ENCODE measurements at regions not wholly inside any gene's neighbourhood (a gene's known extent, or its start where the extent isn't known, plus 50 kb on each side); places are given as distances from the start of the nearest gene placed in this dataset.

GRCh38 chr6:120260636-120261035 is 911.1 kb upstream of the MAN1A1 start:
- WGBS, 2 donors = 65 to 69% methylated on average over 2 of the region's 2 CpGs
- intact Hi-C loops (cut with DNase I) = no loop called here
- no peaks in the 10 kb centered on the region for H3K27me3 ChIP-seq
- no peak for TF ChIP-seq POLR2A (IDR thresholded peaks at IDR 0.05)
- TF ChIP-seq, protein P1, sequence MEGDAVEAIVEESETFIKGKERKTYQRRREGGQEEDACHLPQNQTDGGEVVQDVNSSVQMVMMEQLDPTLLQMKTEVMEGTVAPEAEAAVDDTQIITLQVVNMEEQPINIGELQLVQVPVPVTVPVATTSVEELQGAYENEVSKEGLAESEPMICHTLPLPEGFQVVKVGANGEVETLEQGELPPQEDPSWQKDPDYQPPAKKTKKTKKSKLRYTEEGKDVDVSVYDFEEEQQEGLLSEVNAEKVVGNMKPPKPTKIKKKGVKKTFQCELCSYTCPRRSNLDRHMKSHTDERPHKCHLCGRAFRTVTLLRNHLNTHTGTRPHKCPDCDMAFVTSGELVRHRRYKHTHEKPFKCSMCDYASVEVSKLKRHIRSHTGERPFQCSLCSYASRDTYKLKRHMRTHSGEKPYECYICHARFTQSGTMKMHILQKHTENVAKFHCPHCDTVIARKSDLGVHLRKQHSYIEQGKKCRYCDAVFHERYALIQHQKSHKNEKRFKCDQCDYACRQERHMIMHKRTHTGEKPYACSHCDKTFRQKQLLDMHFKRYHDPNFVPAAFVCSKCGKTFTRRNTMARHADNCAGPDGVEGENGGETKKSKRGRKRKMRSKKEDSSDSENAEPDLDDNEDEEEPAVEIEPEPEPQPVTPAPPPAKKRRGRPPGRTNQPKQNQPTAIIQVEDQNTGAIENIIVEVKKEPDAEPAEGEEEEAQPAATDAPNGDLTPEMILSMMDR (IDR thresholded peaks at IDR 0.05) = no peak
- no peak for TF ChIP-seq POLR2AphosphoS5 (IDR thresholded peaks at IDR 0.05)
- TF ChIP-seq EP300 (IDR thresholded peaks at IDR 0.05) = no peak
- no peak overlapping the region for H3K4me3 ChIP-seq
- H3K4me1 ChIP-seq = no peaks in the 10 kb centered on the region
- H3K9me3 ChIP-seq = no peaks in the 10 kb centered on the region
- no peak for DNase-seq
- H3K36me3 ChIP-seq = no peaks in the 10 kb centered on the region
- no peak overlapping the region for H3K27ac ChIP-seq

GRCh38 chr6:120254651-120255050 is 905.1 kb upstream of the MAN1A1 start:
- H3K9me3 ChIP-seq = no peaks in the 10 kb centered on the region
- DNase-seq = no peak
- WGBS, 2 donors = 92 to 95% methylated on average over 4 of the region's 4 CpGs
- H3K27me3 ChIP-seq = no peaks in the 10 kb centered on the region
- H3K4me1 ChIP-seq = no peaks in the 10 kb centered on the region
- intact Hi-C loops (cut with DNase I) = no loop called here
- no peak overlapping the region for H3K4me3 ChIP-seq
- no peak overlapping the region for H3K27ac ChIP-seq
- TF ChIP-seq POLR2AphosphoS5 (IDR thresholded peaks at IDR 0.05) (no peak), POLR2A (IDR thresholded peaks at IDR 0.05) (no peak), EP300 (IDR thresholded peaks at IDR 0.05) (no peak)
- TF ChIP-seq, protein P1 (IDR thresholded peaks at IDR 0.05) = no peak
- H3K36me3 ChIP-seq = no peaks in the 10 kb centered on the region

DNA sequence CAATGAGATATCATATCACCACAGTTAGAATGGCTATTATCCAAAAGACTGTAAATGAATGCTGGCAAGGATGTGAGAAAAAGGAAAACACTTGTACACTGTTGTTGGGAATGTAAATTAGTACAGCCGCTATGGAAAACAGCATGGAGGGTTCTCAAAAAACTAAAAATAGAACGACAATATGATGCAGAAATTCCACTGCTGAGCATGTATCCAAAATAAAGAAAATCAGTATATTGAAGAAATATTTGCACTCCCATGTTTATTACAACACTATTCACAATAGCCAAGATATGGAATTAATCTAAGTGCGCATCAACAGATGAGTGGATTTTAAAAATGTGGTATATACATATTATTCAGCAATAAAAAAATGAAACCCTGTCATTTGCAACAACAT is 898.9 kb upstream of the MAN1A1 start:
- TF ChIP-seq, protein P1 (IDR thresholded peaks at IDR 0.05) = no peak
- TF ChIP-seq EP300 (IDR thresholded peaks at IDR 0.05) (no peak), POLR2A (IDR thresholded peaks at IDR 0.05) (no peak), POLR2AphosphoS5 (IDR thresholded peaks at IDR 0.05) (no peak)
- Histone ChIP-seq H3K4me1 (no peaks in the 10 kb centered on the region), H3K9me3 (no peaks in the 10 kb centered on the region), H3K36me3 (no peaks in the 10 kb centered on the region), H3K4me3 (no peak overlapping the region), H3K27ac (no peak overlapping the region), H3K27me3 (no peaks in the 10 kb centered on the region)
- DNase-seq = no peak
- intact Hi-C loops (cut with DNase I) = no loop called here
- WGBS, 2 donors = 77 to 85% methylated on average over 3 of the region's 3 CpGs

DNA sequence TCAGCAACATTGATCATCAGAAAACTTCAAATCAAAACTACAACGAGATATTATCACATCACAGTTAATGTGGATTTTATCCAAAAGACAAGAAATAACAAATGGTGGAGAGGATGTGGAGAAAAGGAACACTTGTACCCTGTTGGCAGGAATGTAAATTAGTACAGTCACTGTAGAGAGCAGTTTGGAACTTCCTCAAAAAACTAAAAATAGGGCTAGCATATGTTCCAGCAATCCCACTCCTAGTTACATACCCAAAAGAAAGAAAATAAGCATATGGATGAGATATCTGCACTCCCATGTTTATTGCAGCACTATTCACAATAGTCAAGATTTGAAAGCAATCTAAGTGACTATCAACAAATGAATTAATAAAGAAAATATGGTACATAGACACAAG is 887.7 kb upstream of the MAN1A1 start:
- TF ChIP-seq POLR2AphosphoS5 (IDR thresholded peaks at IDR 0.05) (no peak), EP300 (IDR thresholded peaks at IDR 0.05) (no peak), POLR2A (IDR thresholded peaks at IDR 0.05) (no peak)
- TF ChIP-seq, protein P1 (IDR thresholded peaks at IDR 0.05) = no peak
- H3K4me3 ChIP-seq = no peak overlapping the region
- H3K36me3 ChIP-seq = no peaks in the 10 kb centered on the region
- H3K27ac ChIP-seq = no peak overlapping the region
- intact Hi-C loops (cut with DNase I) = no loop called here
- no peaks in the 10 kb centered on the region for H3K4me1 ChIP-seq
- peaks cover 0 to 10% (median 3%) of the 10 kb centered on the region in 4 donors for H3K9me3 ChIP-seq
- H3K27me3 ChIP-seq = no peaks in the 10 kb centered on the region
- 79 to 84% methylated on average over 1 of the region's 1 CpG for WGBS, 2 donors
- DNase-seq = no peak

GRCh38 chr6:120230008-120230407 is 880.4 kb upstream of the MAN1A1 start:
- Histone ChIP-seq H3K4me1 (no peaks in the 10 kb centered on the region), H3K36me3 (no peaks in the 10 kb centered on the region), H3K4me3 (no peak overlapping the region), H3K9me3 (peaks cover 0 to 3% (median 2%) of the 10 kb centered on the region in 4 donors), H3K27ac (no peak overlapping the region), H3K27me3 (no peaks in the 10 kb centered on the region)
- DNase-seq = no peak
- intact Hi-C loops (cut with DNase I) = no loop called here
- TF ChIP-seq POLR2A (IDR thresholded peaks at IDR 0.05) = no peak
- TF ChIP-seq, protein P1 (IDR thresholded peaks at IDR 0.05) = no peak
- no peak for TF ChIP-seq POLR2AphosphoS5 (IDR thresholded peaks at IDR 0.05)
- no peak for TF ChIP-seq EP300 (IDR thresholded peaks at IDR 0.05)

All from sigmoid colon (tissue), 6 donors.